Karpas-422 (cell line): ENCODE measurements at regions not wholly inside any gene's neighbourhood (a gene's known extent, or its start where the extent isn't known, plus 50 kb on each side); places are given as distances from the start of the nearest gene placed in this dataset.
"Not testable (repeated sequence)": the region's sequence is repeated elsewhere in the genome, so short reads cannot be mapped to it uniquely, and the experiment has no call there.

Source experiments
- DNase-seq: peaks from one replicate; pipeline ENCODE4 v3.0.0-alpha.2; 2015
- H2AFZ ChIP-seq: fragments of 200-600 bp; sonication (generic); 2 replicates; pipeline ENCODE4 v1.6.1; 2014; ENCODE audit warnings: antibody characterized with exemption, low read length, mixed read lengths
- H3K27ac ChIP-seq: fragments of 200-600 bp; sonication (generic); 2 replicates; pipeline ENCODE4 v1.5.1; 2014; ENCODE audit warnings: mild to moderate bottlenecking, low read length, moderate library complexity
- H3K27me3 ChIP-seq: fragments of 200-600 bp; sonication (generic); 2 replicates; pipeline ENCODE4 v1.6.1; 2014; ENCODE audit warnings: low read length, mixed read lengths
- H3K36me3 ChIP-seq: fragments of 200-600 bp; sonication (generic); 2 replicates; pipeline ENCODE4 v1.6.1; 2014; ENCODE audit warnings: low read length, mixed read lengths; ENCODE audit not compliant: insufficient read depth
- H3K4me1 ChIP-seq: fragments of 200-600 bp; sonication (generic); 2 replicates; pipeline ENCODE4 v1.6.1; 2014; ENCODE audit warnings: mild to moderate bottlenecking, low read length, mixed read lengths
- H3K4me2 ChIP-seq: fragments of 200-600 bp; sonication (generic); 2 replicates; pipeline ENCODE4 v1.6.1; 2014; ENCODE audit warnings: low read length, low read depth, mild to moderate bottlenecking; ENCODE audit not compliant: poor library complexity, severe bottlenecking
- H3K4me3 ChIP-seq: fragments of 200-600 bp; sonication (generic); 2 replicates; pipeline ENCODE4 v1.5.1; 2014; ENCODE audit warnings: mild to moderate bottlenecking, antibody characterized with exemption, low read length, mixed read lengths
- H3K79me2 ChIP-seq: fragments of 200-600 bp; sonication (generic); 2 replicates; pipeline ENCODE4 v1.6.1; 2014; ENCODE audit warnings: mild to moderate bottlenecking, low read length, mixed read lengths
- H3K9ac ChIP-seq: fragments of 200-600 bp; sonication (generic); 2 replicates; pipeline ENCODE4 v1.6.0; 2014; ENCODE audit warnings: low read length
- H3K9me2 ChIP-seq: fragments of 200-600 bp; sonication (generic), shearing (Covaris generic); replicated peaks from 2 replicates; pipeline ENCODE4 v1.6.0; 2014; ENCODE audit warnings: mild to moderate bottlenecking, low read length, moderate library complexity; ENCODE audit not compliant: insufficient read depth
- H3K9me3 ChIP-seq: fragments of 300-700, 200-600 bp; sonication (generic); 2 replicates; pipeline ENCODE4 v1.6.1; 2014; ENCODE audit warnings: low read length, mixed read lengths
- H4K20me1 ChIP-seq: fragments of 200-600 bp; sonication (generic); 2 replicates; pipeline ENCODE4 v1.6.1; 2014; ENCODE audit warnings: mild to moderate bottlenecking, antibody characterized with exemption, low read length, low read depth; ENCODE audit not compliant: insufficient read depth

DNA sequence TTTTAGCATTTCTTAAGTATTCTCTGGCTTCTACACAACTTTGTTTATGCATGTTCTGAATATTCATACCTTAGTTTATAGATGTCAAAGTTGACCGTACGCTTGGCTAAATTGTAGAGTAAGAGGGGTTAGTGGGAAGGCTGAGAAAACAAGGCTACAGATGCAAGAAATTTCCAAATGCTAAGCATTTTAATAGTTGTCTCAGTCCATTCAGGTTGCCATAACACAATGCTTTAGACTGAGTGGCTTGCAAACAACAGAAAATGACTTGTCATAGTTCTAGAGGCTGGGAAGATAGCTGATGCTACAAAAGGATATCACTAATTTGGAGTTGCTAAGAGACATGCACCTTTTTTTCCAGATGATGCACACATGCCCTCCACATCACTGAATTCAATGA is 53.0 kb upstream of the C1QTNF3 start:
- H4K20me1 ChIP-seq, H2AFZ ChIP-seq, H3K27ac ChIP-seq, DNase-seq, H3K9me3 ChIP-seq, H3K36me3 ChIP-seq, H3K27me3 ChIP-seq, H3K4me2 ChIP-seq, H3K79me2 ChIP-seq, H3K4me1 ChIP-seq, H3K9me2 ChIP-seq, H3K9ac ChIP-seq, H3K4me3 ChIP-seq: not testable (repeated sequence)

DNA sequence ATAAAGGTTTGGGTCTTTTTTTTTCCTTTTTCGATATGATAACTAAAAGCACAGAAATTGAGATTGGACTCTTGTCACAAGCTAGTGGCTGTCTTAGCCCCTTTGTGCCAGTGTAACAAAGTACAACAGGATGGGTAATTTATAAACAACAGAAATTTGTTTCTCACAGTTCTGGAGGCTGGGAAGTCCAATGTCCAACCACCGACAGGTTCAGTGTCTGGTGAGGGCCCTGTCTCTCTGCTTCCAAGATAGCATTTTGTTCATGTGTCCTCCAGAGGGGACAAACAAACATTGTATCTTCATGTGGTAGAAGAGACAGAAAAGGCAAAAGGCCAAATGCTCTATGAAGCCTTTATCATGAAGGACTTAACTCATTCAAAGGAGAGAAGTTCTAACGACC is 56.9 kb upstream of the C1QTNF3 start:
- H3K4me3 ChIP-seq, H3K27ac ChIP-seq, H3K4me2 ChIP-seq, H3K79me2 ChIP-seq, H3K9me2 ChIP-seq, H3K9ac ChIP-seq, H3K27me3 ChIP-seq, H4K20me1 ChIP-seq, H3K4me1 ChIP-seq, H3K36me3 ChIP-seq, H2AFZ ChIP-seq, H3K9me3 ChIP-seq, DNase-seq: not testable (repeated sequence)

DNA sequence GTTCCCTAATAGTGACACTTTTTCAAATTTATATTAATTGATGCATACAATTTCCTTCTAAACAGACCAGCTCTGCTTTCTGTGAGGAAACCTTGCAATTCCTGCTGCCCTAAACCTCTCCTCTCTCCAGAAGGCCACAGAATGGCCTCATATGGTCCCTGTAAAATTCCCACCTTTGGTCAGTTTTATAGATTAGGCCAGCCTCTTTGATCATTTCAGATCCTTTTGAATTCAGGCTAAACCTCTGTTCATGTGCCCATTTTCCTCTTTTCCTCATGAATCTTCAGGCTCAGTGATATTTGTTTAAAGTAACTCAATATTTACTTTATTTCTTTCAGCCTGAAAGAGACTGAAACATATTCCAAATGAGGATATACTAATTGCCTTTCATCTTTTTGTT is 58.6 kb upstream of the C1QTNF3 start:
- H3K4me2 ChIP-seq, H3K27me3 ChIP-seq, H3K36me3 ChIP-seq, H3K9ac ChIP-seq, H3K4me3 ChIP-seq, DNase-seq, H2AFZ ChIP-seq, H3K4me1 ChIP-seq, H3K9me3 ChIP-seq, H3K27ac ChIP-seq, H3K79me2 ChIP-seq, H3K9me2 ChIP-seq, H4K20me1 ChIP-seq: not testable (repeated sequence)

DNA sequence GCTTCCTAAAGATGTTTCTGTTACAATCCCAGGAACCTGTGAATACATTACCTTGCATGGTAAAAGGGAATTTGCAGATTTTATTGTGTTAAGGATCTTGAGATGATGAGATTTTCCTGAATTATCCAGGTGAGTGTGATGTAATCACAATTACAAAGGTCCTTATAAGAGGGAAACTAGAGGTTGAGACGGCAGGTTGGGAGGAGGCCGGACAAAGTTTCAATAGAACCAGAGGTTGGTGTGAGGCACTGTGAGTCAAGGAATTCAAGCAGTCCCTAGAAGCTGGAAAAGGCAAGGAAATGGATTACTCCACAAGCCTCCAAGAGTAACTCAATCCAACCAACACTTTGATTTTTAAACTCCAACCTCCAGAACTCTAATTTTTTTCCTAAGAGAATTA is 65.9 kb upstream of the C1QTNF3 start:
- not testable (repeated sequence) for DNase-seq, H3K4me1 ChIP-seq, H3K9ac ChIP-seq, H3K4me3 ChIP-seq, H3K27me3 ChIP-seq, H3K4me2 ChIP-seq, H4K20me1 ChIP-seq, H3K9me2 ChIP-seq, H3K36me3 ChIP-seq, H3K79me2 ChIP-seq, H3K27ac ChIP-seq, H3K9me3 ChIP-seq, H2AFZ ChIP-seq

DNA sequence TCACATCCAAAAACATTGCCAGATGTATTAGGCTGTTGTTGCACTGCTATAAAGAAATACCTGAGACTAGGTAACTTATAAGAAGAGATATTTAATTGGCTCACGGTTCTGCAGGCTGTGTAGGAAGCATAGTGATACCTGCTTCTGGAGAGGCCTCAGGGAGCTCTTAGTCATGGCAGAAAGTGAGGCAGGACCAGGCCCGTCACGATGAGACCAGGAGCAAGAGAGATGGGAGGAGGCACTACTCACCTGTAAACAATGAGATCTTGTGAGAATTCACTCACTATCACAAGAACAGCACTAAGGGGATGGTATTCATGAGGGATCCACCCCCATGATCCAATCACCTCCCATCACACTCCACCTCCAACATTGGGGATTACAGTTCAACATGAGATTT is 81.3 kb upstream of the C1QTNF3 start:
- H3K36me3 ChIP-seq, H4K20me1 ChIP-seq, DNase-seq, H3K9me3 ChIP-seq, H2AFZ ChIP-seq, H3K9ac ChIP-seq, H3K4me3 ChIP-seq, H3K4me1 ChIP-seq, H3K9me2 ChIP-seq, H3K4me2 ChIP-seq, H3K27me3 ChIP-seq, H3K79me2 ChIP-seq, H3K27ac ChIP-seq: not testable (repeated sequence)

DNA sequence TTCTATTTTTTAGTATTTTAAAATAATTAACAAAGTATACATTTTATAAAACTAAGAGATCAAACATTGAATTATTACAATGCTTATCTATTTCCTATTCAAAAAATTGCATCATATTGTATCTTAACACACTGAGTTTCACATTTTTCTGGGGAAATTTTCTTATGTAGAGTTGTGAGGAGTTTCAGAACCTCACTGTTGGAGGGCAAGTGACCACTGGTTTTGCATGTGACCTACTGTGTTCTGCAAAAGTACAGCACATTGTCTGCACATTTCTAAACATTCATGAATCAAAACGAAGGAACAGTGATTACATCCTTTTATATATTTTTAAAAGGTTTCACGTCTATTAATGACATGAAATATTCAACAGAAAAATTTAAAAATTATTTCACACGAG is 82.3 kb upstream of the C1QTNF3 start:
- not testable (repeated sequence) for H3K4me3 ChIP-seq, H3K79me2 ChIP-seq, H3K4me1 ChIP-seq, H3K9me2 ChIP-seq, H3K9me3 ChIP-seq, DNase-seq, H3K4me2 ChIP-seq, H3K27me3 ChIP-seq, H4K20me1 ChIP-seq, H3K9ac ChIP-seq, H2AFZ ChIP-seq, H3K27ac ChIP-seq, H3K36me3 ChIP-seq

DNA sequence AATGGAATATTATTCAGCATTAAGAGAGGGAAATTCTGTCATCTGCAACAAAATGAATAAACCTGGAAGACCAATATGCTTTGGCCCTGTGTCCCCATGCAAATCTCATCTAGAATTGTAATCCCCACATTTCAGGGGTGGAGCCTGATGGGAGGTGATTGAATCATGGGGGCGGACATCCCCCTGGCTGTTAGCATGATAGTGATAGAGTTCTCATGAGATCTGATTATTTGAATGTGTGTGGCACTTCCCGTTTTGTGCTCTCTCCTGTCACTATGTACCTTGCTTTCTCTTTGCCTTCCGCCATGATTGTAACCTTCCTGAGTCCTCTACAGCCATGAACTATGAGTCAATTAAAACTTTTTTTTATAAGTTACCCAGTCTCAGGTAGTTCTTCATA is 83.7 kb upstream of the C1QTNF3 start:
- not testable (repeated sequence) for H3K9me2 ChIP-seq, H3K27me3 ChIP-seq, H3K4me3 ChIP-seq, H3K9ac ChIP-seq, H3K79me2 ChIP-seq, H2AFZ ChIP-seq, H3K9me3 ChIP-seq, H3K27ac ChIP-seq, H3K4me2 ChIP-seq, H3K4me1 ChIP-seq, H3K36me3 ChIP-seq, H4K20me1 ChIP-seq
- peak; percentile 55 for DNase-seq

DNA sequence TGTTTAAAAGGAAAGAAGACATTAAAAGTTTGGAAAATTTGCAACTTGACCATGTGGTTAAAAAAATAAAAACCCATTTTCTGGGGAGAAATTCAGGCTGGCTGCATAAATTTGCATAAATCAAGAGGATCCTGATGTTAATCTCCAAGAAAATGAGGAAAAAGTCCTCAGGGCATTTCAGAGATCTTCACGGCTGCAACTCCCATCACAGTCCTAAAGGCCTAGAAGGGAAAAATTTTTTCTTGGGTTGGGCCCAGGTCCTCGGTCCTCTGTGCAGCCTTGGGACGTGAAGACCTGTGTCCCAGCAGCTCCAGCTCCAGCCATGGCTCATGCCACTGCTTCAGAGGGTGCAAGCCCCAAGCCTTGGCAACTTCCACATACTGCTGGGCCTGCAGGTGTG is 84.8 kb upstream of the C1QTNF3 start:
- not testable (repeated sequence) for H3K4me1 ChIP-seq, H3K9ac ChIP-seq, H3K9me2 ChIP-seq, H3K4me3 ChIP-seq, H3K36me3 ChIP-seq, H3K9me3 ChIP-seq, DNase-seq, H3K4me2 ChIP-seq, H3K27ac ChIP-seq, H3K79me2 ChIP-seq, H2AFZ ChIP-seq, H4K20me1 ChIP-seq, H3K27me3 ChIP-seq

DNA sequence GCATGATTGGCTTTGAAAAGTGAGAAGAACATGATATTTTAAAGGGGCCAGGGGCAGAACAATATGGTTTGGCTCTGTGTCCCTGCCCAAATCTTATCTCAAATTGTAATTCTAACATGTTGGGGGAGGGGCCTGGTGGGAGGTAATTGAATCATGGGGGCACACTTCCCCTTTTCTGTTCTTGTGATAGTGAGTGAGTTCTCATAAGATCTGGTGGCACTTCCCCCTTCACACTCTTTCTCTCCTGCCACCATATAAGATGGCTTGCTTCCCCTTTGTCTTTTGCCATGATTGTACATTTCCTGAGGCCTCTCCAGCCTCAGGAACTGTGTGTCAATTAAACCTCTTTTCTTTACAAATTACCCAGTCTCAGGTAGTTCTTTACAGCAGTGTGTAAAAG is 85.9 kb upstream of the C1QTNF3 start:
- H4K20me1 ChIP-seq, H3K4me2 ChIP-seq, H3K79me2 ChIP-seq, H3K4me1 ChIP-seq, H3K9me2 ChIP-seq, H3K36me3 ChIP-seq, H3K27me3 ChIP-seq, H3K9me3 ChIP-seq, H3K27ac ChIP-seq, H3K9ac ChIP-seq, H2AFZ ChIP-seq, DNase-seq, H3K4me3 ChIP-seq: not testable (repeated sequence)
